Peyer's patch (tissue), 4 donors: ENCODE measurements at regions not wholly inside any gene's neighbourhood (a gene's known extent, or its start where the extent isn't known, plus 50 kb on each side); places are given as distances from the start of the nearest gene placed in this dataset.
"Not testable (repeated sequence)": the region's sequence is repeated elsewhere in the genome, so short reads cannot be mapped to it uniquely, and the experiment has no call there.

Experiments
- DNase-seq, 3 donors: peaks; one replicate each; pipeline ENCODE4 v3.0.0-alpha.2; 2017 to 2019
- H3K27ac ChIP-seq, 4 donors: fragments of 200-600 bp; sonication (generic); one replicate each; pipeline ENCODE4 v1.5.1; 2016 to 2019
- H3K27me3 ChIP-seq, 2 donors: fragments of 200-600 bp; sonication (generic); one replicate each; pipeline ENCODE4 v1.5.1; 2019
- H3K36me3 ChIP-seq, 3 donors: fragments of 200-600 bp; sonication (generic); one replicate each; pipeline ENCODE4 v1.5.1; 2016 to 2019
- H3K4me1 ChIP-seq, 4 donors: fragments of 200-600 bp; sonication (generic); one replicate each; pipeline ENCODE4 v1.5.1; 2016 to 2019
- H3K4me3 ChIP-seq, 4 donors: fragments of 200-600 bp; sonication (generic); 1 replicate in 3 of 4; 2 replicates in 1 of 4; pipeline ENCODE4 v1.5.1; 2016 to 2019; ENCODE audit warnings: mild to moderate bottlenecking in 1 of 4
- H3K9me3 ChIP-seq, 4 donors: fragments of 200-600 bp; sonication (generic); one replicate each; pipeline ENCODE4 v1.5.1; 2016 to 2019; ENCODE audit warnings: mild to moderate bottlenecking in 1 of 4
- POLR2A ChIP-seq, 2 donors: fragments of 450-650 bp; IDR thresholded peaks; one replicate each; pipeline ENCODE4 v1.5.1; 2017; ENCODE audit warnings: antibody characterized with exemption in 2 of 2, mild to moderate bottlenecking in 2 of 2, moderate library complexity in 2 of 2
- TF ChIP-seq, protein P1 (sequence below), 6 experiments: fragments of 450-650 bp in 4 of 6; fragments of 200-600 bp in 2 of 6; sonication (generic) in 1 of 6; IDR thresholded peaks; one replicate each; pipeline ENCODE4 v1.5.1; 2017 to 2019; ENCODE audit warnings: antibody characterized with exemption in 6 of 6, mild to moderate bottlenecking in 3 of 6, moderate library complexity in 1 of 6

DNA sequence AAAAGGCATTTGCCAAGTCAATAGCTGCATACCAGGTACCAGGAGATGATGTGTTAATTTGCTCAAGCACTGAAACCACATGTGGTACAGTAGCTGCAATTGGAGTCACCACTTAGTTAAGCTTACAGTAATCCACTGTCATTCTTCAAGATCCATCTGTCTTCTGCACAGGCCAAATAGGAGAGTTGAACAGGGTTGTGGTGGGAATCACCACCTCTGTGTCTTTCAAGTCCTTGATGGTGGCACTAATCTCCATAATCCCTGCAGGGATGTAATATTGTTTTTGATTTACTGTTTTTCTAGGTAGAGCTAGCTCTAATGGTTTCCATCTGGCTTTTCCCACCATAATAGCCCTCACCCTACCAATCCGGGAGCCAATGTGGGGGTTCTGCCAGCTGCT is 91.9 kb downstream of the FCRL5 start:
- DNase-seq, result no peak
- Histone ChIP-seq H3K27me3 (no peaks in the 10 kb centered on the region), H3K36me3 (no peaks in the 10 kb centered on the region), H3K27ac (no peak overlapping the region), H3K4me1 (no peaks in the 10 kb centered on the region), H3K4me3 (no peak overlapping the region), H3K9me3 (no peaks in the 10 kb centered on the region)
- TF ChIP-seq, protein P1, sequence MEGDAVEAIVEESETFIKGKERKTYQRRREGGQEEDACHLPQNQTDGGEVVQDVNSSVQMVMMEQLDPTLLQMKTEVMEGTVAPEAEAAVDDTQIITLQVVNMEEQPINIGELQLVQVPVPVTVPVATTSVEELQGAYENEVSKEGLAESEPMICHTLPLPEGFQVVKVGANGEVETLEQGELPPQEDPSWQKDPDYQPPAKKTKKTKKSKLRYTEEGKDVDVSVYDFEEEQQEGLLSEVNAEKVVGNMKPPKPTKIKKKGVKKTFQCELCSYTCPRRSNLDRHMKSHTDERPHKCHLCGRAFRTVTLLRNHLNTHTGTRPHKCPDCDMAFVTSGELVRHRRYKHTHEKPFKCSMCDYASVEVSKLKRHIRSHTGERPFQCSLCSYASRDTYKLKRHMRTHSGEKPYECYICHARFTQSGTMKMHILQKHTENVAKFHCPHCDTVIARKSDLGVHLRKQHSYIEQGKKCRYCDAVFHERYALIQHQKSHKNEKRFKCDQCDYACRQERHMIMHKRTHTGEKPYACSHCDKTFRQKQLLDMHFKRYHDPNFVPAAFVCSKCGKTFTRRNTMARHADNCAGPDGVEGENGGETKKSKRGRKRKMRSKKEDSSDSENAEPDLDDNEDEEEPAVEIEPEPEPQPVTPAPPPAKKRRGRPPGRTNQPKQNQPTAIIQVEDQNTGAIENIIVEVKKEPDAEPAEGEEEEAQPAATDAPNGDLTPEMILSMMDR (IDR thresholded peaks at IDR 0.05), result no peak
- no peak for TF ChIP-seq POLR2A (IDR thresholded peaks at IDR 0.05)

DNA sequence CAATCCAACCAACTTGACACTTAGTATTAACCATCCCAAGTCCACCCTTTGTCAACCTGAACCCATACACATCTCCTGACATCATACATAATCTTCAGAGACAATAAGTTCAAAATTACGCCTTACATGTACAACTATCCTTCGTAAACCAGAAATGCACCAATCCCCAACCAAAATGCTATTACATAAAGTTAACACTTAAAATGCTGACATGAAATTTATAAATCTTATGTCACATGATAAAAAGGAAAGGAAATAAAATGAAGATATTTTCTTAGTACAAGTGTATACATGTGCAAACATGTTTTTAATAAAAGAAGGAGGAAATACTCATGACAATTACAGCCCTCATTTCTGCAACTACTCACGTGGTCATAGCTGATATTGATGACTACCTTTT is 95.0 kb downstream of the FCRL5 start:
- H3K27ac ChIP-seq, result no peak overlapping the region
- no peaks in the 10 kb centered on the region for H3K4me1 ChIP-seq
- H3K4me3 ChIP-seq, result no peak overlapping the region
- H3K27me3 ChIP-seq, result no peaks in the 10 kb centered on the region
- H3K9me3 ChIP-seq, result no peaks in the 10 kb centered on the region
- no peaks in the 10 kb centered on the region for H3K36me3 ChIP-seq
- TF ChIP-seq, protein P1 (IDR thresholded peaks at IDR 0.05), result no peak
- TF ChIP-seq POLR2A (IDR thresholded peaks at IDR 0.05), result no peak
- DNase-seq, result no peak

DNA sequence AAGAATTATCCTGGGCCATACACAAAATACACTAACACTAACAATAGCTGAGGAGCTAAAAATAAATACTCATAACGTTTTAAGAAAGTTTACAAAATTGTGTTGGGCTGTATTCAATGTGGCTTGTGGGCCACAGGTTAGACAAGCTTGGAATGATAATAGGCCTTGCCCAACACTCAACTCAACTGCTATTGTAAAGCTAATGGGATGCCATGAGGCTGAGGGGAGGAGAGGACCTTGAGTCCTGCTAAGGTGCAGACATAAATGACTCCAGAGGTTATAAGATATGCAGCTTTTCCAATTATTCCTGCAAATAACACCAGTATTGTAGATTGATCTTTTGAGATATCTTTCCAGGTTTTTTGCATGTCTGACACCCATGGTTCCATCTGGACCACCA is 97.0 kb downstream of the FCRL5 start:
- TF ChIP-seq POLR2A (IDR thresholded peaks at IDR 0.05), result no peak
- TF ChIP-seq, protein P1 (IDR thresholded peaks at IDR 0.05), result no peak

DNA sequence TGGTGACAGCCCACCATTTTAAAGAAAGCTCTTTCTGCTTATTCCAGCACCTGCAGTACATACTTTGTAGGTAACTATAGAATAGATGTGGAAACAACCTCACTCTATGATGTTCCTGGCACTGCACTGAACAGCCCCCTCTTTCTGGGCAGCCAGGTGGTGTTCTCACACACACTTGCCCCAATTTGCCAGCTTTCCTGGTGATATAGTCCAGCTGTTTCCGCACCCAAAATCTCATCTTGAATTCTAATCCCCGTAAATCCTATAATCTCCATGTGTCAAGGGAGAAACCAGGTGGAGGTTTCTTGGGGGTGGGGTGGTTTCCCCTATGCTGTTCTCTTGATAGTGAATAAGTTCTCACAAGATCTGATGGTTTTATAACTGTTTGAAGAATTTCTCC is 102.2 kb downstream of the FCRL5 start:
- no peak for DNase-seq
- Histone ChIP-seq H3K4me1 (no peaks in the 10 kb centered on the region), H3K27ac (no peak overlapping the region), H3K27me3 (no peaks in the 10 kb centered on the region), H3K4me3 (no peak overlapping the region), H3K9me3 (no peaks in the 10 kb centered on the region), H3K36me3 (no peaks in the 10 kb centered on the region)
- TF ChIP-seq POLR2A (IDR thresholded peaks at IDR 0.05), result no peak
- TF ChIP-seq, protein P1 (IDR thresholded peaks at IDR 0.05), result no peak

More for the DNA sequence above, 97.0 kb downstream of the FCRL5 start:
- no peak for DNase-seq
- no peak overlapping the region for H3K4me3 ChIP-seq
- H3K36me3 ChIP-seq, result no peaks in the 10 kb centered on the region
- H3K27ac ChIP-seq, result no peak overlapping the region
- no peaks in the 10 kb centered on the region for H3K27me3 ChIP-seq
- no peaks in the 10 kb centered on the region for H3K4me1 ChIP-seq
- H3K9me3 ChIP-seq, result no peaks in the 10 kb centered on the region

DNA sequence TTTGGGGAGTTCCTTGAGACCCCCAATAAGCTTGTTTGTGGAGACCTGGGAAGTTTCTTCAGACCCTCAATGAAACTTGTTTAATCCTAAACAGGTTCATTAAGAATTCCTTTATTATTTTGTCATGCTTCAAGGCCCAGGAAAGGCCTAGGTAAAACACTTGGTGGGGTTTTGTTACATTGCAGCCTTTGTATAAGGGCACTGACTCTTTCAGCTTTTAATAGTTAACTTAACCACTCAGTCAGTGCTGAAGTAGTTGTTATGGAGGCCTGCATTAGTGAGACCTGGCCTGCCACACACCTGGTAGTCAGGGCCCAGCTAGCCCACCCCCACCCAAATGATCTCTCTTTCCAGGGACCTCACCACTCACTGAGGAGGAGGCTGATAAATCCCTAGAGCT is 103.7 kb downstream of the FCRL5 start:
- Histone ChIP-seq H3K27me3 (no peaks in the 10 kb centered on the region), H3K27ac (no peak overlapping the region), H3K36me3 (no peaks in the 10 kb centered on the region), H3K4me3 (no peak overlapping the region), H3K9me3 (no peaks in the 10 kb centered on the region), H3K4me1 (no peaks in the 10 kb centered on the region)
- no peak for DNase-seq
- TF ChIP-seq POLR2A (IDR thresholded peaks at IDR 0.05), result no peak
- TF ChIP-seq, protein P1 (IDR thresholded peaks at IDR 0.05), result no peak

DNA sequence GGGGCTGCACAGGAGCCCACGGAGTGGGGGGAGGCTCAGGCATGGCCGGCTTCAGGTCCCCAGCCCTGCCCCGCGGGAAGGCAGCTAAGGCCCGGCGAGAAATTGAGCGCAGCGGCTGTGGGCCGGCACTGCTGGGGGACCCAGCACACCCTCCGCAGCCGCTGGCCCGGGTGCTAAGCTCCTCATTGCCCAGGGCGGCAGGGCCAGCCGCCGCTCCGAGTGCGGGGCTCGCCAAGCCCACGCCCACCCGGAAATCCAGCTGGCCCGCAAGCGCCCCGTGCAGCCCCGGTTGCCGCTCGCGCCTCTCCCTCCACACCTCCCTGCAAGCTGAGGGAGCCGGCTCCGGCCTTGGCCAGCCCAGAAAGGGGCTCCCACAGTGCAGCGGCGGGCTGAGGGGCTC is 106.0 kb downstream of the FCRL5 start:
- not testable (repeated sequence) for H3K27ac ChIP-seq, H3K4me1 ChIP-seq, H3K36me3 ChIP-seq, H3K27me3 ChIP-seq, DNase-seq, H3K4me3 ChIP-seq, H3K9me3 ChIP-seq

DNA sequence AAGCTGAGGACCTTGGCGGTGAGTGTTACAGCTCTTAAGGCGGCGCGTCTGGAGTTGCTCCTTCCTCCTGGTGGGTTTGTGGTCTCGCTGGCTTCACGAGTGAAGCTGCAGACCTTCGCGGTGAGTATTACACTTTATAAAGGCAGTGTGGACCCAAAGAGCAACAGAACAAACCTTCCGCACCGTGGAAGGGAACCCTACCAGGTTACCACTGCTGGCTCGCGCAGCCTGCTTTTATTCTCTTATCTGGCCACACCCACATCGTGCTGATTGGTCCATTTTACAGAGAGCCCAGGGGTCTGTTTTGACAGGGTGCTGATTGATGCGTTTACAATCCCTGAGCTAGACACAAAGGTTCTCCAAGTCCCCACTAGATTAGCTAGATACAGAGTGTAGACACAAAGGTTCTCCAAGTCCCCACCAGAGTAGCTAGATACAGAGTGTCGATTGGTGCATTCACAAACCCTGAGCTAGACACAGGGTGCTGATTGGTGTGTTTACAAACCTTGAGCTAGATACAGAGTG is 106.6 kb downstream of the FCRL5 start:
- H3K9me3 ChIP-seq, H3K4me1 ChIP-seq: not testable (repeated sequence)

More for the DNA sequence above, 106.6 kb downstream of the FCRL5 start:
- not testable (repeated sequence) for H3K36me3 ChIP-seq, H3K4me3 ChIP-seq, H3K27ac ChIP-seq, DNase-seq, H3K27me3 ChIP-seq
